NCI-H2196 treated with DMSO at 0.1 percent for 48 hours (cell line): ENCODE measurements at regions not wholly inside any gene's neighbourhood (a gene's known extent, or its start where the extent isn't known, plus 50 kb on each side); places are given as distances from the start of the nearest gene placed in this dataset.
"Not testable (repeated sequence)": the region's sequence is repeated elsewhere in the genome, so short reads cannot be mapped to it uniquely, and the experiment has no call there.

Experiments used
- DNase-seq: peaks from one replicate; lab custom pipeline; 2025; ENCODE audit not compliant: unreplicated experiment; lab: John Stamatoyannopoulos, UW

DNA sequence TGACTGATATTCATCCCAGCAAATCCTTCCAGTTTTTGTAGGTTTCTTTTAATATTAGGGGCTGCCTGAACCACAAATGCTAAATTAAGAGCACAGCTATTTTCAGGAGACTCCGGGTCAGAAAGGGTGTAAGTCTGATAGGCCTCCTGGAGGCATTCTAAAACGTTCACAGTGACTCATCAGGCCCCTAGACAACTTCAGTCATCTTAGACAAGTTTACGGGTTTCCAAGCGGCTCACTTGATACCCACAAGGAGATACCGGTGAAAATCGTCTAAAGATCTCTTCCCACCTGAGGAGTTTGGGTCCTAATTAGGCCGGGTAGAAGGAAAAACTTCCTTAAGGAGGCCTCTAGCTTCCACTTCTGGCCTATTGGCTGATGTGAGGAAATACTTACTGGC is 342.7 kb upstream of the USP9Y start:
- no peak for DNase-seq

DNA sequence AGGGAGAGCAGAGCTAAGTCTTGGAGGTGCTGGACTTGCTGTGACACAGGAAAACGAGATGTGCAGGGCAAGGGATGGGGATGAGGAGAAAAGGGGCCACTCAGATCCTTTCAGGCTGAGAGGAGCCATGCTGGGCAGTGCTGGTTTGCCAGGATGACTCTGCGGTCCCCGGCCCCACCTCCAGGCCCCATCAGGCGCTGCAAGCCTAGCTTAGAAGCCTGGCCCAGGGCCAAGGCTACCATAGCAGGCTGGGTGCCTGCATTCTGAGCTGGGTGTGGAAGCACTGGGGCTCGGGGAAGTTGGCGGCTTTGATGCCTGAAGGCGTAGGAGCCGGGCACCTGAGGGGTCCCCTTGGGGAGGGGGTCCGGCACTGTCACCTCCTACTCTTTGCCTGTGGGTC is 341.2 kb upstream of the USP9Y start:
- DNase-seq: no peak

DNA sequence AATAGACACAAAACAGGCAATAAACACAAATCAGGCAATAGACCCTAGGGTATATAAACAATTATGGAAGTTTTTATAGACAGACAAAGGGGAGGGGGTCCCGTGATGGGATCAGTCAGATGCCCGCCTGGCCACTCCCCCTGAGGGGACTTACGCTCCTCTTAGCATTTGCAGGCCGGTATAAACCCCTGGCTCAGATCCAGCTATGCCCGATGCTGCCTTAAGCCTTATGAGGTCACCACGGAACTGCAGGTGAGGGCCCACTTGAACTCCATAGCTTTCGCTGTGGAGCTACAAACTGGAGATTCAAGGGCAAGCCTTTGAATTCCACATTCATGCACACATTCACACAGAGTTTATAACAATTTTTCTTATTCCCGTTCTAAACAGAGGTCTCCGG is 340.5 kb upstream of the USP9Y start:
- no peak for DNase-seq

DNA sequence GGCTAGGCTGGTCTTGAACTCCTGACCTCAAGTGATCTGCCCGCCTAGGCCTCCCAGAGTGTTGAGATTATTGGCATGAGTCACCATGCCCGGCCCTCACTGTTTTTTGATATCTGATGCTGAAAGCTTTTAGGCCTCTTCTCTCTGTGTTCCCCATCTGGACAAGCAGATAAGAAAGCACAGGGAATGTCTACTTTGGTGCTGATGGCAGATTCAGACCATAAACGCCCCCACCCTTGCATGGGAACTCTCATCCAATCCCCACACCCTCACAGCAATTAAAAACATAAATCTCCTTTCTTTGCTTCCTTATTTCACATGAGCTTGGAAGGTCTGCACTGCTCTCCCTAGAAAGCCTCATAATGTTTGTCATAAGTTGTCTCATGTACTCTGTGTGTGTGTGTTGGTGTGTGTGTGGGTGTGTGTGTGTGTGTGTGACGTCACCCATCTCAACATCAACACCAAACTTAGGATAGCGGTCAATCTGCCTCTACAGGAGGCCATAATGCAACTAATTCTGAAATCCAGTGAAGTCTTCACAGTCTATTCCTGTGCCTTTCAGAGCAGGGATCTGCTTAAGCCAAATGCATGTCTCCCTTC is 335.6 kb upstream of the USP9Y start:
- DNase-seq: no peak

DNA sequence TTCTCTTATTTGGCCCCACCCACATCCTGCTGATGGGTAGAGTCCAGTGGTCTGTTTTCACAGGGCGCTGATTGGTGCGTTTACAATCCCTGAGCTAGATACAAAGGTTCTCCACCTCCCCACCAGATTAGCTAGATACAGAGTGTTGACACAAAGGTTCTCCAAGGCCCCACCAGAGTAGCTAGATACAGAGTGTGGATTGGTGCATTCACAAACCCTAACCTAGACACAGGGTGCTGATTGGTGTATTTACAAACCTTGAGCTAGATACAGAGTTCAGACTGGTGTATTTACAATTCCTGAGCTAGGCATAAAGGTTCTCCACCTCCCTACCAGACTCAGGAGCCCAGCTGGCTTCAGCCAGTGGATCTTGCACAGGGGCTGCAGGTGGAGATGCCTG is 326.4 kb upstream of the USP9Y start:
- not testable (repeated sequence) for DNase-seq

DNA sequence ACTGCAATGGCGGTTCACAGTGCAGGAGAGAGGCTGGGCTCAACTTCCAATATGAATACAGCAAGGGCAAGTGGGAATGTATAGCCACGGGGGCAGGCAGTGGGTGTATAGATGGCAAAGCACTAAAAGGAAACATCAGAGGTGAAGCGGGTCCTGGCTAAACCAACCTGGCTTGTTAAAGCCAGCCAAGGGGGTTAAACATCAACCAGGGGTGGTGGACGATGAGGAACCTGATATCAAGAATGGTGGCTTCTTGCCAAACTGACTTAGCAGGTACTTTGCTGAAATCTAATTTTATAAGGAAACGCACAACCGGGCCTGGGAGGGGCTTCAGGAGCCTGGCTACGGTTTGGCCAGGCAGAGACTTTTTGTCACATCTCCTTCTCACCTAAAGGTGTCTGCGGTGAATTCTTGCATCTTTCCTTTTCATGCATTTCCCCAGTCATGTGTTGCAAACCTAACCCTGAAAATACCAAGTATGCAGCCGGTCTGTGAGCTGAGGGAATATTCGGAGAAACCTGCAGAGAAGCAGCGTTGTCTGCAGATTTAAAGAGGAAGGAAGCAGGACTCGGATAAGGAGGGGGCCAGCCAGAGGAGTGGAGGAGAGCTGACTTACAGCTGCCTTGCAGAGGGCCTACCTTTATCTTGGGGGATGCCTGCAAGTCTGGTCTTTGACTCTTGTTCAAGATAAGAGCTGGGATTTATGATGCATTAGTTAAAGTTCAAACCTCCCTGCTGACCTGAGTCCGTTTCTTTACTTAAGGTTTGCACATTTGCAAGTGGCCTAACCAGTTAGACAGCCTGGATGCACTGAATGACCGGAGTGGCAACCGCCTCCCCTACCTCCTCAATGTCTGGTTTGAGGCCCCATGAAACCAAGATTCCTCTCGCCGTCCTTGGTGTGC is 309.1 kb upstream of the USP9Y start:
- DNase-seq: not testable (repeated sequence)

DNA sequence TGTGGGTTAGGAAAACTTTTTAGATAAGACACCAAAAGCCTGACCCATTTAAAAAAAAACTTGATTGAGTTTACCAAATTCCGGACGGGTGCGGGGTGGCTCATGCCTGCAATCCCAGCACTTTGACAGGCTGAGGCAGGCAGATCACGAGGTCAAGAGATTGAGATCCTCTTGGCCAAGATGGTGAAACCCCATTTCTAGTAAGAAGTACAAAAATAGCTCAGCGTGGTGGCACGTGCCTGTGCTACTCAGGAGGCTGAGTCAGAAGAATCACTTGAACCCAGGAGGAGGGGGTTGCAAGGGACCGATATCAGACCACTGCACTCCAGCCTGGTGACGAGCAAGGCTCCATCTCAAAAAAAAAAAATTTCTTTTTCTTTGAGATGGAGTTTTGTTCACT is 307.8 kb upstream of the USP9Y start:
- DNase-seq: no peak

DNA sequence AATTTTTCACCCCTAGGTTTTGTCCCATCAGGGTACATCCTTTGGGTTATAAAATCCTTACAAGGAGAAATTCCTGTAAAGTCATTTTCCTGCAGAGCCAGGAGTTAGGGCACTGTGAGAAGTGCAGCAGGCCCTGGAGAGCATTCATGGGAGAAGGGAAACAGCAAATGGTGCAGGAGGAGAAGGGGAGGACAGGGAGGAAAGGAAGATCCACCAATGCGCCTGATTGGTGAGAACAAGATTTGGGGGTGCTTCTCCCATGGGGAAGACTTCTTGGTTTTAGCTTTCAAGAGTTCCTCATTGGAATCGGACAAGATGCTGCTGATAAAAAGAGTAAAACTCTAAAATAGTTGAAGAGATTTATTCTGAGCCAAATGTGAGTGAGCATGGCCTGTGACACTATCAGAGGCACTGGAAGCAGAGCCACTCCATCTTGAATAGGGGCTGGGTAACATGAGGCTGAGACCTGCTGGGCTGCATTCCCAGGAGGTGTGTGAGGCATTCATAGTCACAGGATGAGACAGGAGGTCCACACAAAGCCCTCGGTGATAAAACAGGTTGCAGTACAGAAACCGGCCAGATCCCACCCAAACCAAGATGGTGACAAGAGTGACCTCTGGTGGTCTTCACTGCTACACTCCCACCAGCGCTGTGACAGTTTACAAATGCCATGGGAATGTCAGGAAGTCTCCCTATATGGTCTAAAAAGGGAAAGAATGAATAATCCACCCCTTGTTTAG is 305.5 kb upstream of the USP9Y start:
- peak; percentile 29 for DNase-seq

DNA sequence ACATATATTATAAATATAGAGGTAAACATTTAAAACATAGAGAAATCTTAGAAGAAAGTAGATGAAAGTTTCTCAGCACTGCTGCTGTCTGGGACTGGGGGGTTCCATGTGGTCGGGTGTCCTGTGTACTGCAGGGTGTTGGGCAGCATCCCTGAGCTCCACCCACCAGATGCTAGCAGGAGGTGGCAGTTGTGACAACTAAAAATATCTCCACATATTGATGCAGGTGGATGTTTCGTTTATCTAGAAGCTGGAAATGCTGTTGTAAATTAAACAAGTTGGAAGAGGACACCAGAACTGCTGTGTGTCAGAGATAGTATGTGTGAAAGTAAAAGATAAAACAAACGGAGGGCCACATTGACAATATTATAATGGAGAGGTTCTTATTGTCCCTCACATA is 297.1 kb upstream of the USP9Y start:
- DNase-seq: no peak

DNA sequence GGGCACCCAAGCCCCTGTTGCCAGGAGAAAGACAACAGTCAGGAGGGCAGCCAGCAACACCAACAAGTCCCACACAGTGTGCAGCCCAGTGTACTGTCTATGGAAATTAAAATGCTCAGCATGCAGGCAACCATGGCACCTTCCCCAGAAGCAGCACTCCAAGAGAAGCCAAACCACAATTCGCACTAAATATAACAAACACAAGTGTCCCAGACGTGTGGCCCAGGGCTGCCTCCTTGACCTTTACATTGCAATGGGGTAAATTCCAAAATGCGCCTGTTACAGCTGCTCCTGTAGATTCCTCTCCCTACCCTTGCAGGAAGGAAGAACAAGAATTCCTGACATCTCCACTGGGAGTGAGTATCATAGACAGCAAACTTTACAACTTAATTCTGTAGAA is 292.8 kb upstream of the USP9Y start:
- DNase-seq: no peak

DNA sequence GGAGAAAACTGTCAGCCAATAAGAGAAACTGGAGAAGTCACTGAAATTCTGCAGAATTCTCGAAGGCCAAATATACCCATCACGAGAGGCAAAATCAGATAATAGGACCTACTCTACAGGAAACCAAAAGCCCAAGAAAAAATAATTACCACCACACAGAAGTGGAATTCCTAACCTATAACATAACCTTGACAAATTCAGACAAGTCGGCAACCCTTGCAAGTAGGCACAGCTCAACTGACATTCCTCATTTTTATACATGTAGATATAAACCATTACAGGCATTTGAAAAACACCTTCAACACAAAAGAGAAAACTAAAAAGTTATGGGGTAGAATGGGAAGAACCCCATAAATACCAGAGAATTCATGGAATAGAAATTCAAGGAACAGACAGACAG is 290.3 kb upstream of the USP9Y start:
- DNase-seq: no peak

DNA sequence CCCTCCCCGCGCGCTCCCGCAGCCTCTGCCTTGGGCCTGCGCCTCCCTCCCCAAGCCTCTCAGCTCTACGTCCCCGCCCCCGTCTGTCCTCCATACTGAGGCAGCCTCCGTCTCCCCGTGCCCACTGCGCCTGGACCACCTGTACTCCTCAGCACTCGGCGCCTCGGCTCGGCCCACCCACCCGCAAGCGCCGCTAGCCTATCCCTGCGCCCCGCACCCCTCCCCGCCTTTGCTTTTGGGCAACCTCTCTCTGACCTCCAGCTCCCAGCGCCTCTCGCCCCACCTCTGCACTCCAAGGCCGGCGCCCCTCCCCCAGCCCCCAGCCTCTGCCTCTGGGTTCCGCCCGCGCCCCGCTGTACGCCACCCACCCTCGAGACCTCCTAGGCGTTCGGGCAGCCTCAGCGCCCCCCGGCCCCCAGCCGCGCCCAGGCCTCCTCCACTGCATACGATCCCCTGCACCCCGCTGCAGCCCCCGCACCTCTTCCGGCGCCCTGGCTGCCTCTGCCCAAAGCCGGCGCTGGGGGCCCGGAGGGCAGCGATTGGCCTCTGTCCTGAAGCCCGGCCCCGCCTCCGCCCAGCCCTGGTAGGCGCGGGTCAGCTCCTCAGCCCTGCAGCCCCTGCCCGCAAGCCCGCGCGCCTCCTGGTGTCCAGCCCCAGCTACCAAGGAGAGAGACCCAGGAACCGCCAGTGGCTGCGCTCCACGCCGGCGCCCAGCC is 279.8 kb upstream of the USP9Y start:
- DNase-seq: no peak

DNA sequence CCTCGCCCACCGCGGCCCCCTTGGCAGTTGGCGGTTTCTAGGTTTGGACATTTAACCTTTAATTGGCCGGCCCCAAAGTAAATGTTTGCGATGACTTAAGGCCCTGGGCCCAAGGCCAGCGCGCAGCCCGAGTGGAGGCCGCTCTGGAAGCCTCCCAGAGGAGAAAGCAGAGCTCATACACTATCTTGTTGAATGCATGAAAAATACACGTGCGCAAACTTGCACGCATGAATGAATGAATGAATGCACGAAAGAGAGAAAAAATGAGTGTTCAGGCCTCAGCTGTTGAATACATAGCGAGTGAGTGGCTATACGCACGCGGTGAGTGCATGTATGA is 279.3 kb upstream of the USP9Y start:
- no peak for DNase-seq

DNA sequence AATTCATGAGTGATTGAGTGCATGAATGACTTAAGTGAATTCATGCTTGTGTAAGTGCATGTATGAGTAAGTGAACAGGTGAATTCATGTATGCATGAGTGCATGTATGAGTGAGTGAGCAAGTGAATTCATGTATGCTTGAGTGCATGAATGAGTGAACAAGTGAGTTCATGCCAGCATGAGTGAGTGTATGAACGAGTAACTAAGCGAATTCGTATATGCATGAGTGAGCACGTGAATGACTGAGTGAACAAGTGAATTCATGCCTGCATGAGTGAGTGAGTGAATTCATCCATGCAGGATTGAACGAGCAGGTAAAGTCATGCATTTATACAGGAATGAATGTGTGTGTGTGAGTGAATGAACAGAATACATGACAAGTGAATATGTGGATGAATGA is 278.5 kb upstream of the USP9Y start:
- no peak for DNase-seq

DNA sequence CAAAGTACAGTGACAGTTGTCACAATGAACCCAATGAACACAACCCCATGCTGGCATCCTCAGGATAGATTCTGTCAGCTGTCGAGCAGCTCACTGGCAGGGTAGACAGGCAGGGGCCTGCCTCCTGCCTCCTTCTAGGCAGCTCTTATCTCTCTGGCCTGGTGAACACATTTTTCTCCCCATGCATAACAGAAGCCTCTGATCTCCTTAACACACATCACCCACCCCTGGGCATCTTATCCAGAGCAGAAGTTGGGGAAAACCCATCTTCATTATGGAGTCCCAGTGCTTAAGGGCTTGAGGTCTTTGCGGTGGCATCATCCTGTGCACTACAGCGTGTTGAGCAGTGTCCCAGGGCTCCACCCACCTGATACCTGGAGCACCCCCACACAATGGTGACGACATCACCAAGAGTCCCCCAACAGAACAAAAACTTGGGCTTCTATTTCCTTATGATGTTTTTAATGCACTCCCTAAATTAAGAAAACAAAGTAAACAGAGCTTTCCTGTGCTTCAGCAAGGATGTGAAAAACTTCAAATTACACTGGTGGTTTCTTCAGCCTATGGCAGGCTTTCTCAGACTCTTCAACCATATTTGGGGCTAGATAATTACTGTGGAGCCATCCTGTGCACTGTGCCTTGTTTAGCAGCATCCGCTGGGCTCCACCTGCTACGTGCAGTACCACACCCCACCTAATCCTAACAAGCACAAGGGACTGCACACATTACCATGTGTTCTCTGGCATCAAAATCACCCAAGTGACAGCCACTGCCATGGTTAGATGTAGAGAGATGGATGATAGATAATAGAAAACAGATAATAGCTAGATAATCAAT is 277.4 kb upstream of the USP9Y start:
- DNase-seq: no peak

DNA sequence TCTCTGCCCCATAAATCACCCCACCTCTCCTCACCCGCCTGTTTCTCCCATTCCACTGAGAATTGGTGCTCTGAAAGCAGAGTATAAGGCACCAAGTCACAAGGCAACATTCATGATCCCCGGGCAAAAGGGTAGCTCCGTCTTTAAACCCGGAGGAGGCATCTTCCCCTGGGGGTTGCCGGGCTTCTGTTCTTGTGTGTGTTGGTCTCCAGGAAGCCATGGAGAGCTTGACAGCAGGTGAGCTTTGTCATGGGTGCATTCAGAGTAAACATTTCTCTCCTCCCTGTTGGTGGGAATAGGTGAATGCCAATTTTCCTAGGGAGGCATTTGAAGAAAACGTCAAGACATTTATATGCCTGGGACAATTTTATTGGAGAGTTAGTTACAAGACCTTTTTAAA is 275.5 kb upstream of the USP9Y start:
- DNase-seq: no peak

DNA sequence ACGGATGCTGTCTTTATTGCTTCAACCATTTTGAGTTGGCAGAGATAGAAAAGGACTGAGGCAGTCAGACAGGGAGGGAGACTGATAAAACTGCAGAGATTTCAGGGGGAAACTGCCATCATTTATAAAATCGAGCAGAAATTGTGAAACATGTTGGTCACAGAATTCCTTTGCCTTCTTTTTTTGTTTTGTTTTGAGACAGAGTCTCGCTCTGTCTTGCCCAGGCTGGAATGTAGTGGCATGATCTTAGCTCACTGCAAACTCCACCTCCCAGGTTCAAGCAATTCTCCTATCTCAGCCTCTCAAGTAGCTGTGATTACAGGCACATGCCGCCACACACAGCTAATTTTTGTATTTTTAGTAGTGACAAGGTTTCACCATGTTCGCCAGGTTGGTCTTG is 273.7 kb upstream of the USP9Y start:
- no peak for DNase-seq

DNA sequence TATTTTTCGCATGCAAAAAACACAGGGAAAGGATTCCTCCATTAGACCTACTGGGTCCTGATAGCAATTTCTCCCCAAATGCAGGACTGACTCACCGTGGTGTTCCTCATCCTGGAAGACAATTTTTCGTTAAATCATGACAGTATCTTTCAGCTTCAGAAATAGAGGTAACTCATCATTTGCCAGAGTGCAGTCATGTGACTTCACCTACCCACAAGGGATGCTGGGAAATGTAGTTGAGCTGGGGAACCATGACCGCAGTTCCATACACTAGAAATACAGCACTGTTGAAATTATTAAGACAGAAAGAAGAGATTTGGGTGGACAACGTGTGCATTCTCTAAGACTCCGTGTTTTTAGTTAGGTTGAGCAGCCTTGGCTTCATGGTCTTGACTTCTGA is 269.5 kb upstream of the USP9Y start:
- no peak for DNase-seq

DNA sequence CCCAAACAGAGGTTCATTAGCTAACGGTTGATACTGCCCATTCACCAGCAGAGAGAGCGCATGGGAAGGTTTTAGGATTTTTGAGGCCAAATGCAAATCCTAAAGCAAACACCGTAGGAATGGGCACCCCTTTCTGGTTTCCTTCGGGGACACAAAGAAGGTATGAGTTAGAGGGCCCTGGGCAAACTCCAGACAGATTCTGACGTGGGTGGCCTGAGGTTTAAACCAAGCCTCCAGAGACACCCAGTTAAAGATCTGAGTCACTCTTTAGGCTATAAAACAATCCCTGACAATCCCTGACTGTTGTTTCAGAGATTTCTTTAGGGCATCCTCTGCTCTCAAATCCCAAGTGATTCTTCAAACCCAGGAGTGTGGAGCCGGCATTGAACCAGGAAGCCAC is 262.2 kb upstream of the USP9Y start:
- not testable (repeated sequence) for DNase-seq

DNA sequence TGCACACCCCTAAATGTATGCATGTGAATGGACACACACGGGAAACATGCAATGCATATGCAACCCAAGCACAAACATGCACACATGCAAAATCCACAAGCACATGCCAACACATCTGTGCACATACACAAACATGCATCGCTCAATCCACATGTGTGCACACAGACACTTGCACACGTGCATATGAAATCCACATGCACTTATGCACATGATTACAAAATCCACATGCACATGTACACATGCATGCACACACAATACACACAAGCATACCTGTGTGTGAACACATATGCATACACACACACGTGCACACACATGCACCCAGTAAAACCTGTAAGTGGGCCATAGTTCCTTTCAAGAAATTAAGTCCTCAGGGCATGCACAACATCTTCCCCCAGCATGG is 256.8 kb upstream of the USP9Y start:
- no peak for DNase-seq
